ENCODE measurements at regions not wholly inside any gene's neighbourhood (a gene's known extent, or its start where the extent isn't known, plus 50 kb on each side); places are given as distances from the start of the nearest gene placed in this dataset.
"Not testable (repeated sequence)": the region's sequence is repeated elsewhere in the genome, so short reads cannot be mapped to it uniquely, and the experiment has no call there.

GRCh38 chr20:53800883-53801604 lies 207.4 kb upstream of the ZNF217 start:
- FAIRE-seq (no peak), DNase-seq (ENCODE audit: low spot score) (no peak)

GRCh38 chr20:53800418-53800817 lies 206.8 kb upstream of the ZNF217 start:
- FAIRE-seq (no peak), DNase-seq (ENCODE audit: low spot score) (no peak)

GRCh38 chr20:53797085-53797484 lies 203.4 kb upstream of the ZNF217 start:
- DNase-seq (ENCODE audit: low spot score) (no peak), FAIRE-seq (no peak)

GRCh38 chr20:53795170-53795569 lies 201.5 kb upstream of the ZNF217 start:
- DNase-seq (ENCODE audit: low spot score), result peak; percentile 47
- FAIRE-seq, result peak; percentile 35

- no peak for FAIRE-seq
- DNase-seq (ENCODE audit: low spot score), result peak; percentile 28
Measured at GRCh38 chr20:53794529-53795115, 201.0 kb upstream of the ZNF217 start.

GRCh38 chr20:53793783-53794383 lies 200.2 kb upstream of the ZNF217 start:
- DNase-seq (ENCODE audit: low spot score), result no peak
- FAIRE-seq, result no peak

GRCh38 chr20:53792946-53793536 lies 199.4 kb upstream of the ZNF217 start:
- FAIRE-seq, result no peak
- no peak for DNase-seq (ENCODE audit: low spot score)

- FAIRE-seq, result no peak
- no peak for DNase-seq (ENCODE audit: low spot score)
Measured at GRCh38 chr20:53789989-53790675, 196.5 kb upstream of the ZNF217 start.

- DNase-seq (ENCODE audit: low spot score) (peak; percentile 2), FAIRE-seq (no peak)
Measured at GRCh38 chr20:53788253-53789022, 194.8 kb upstream of the ZNF217 start.

- DNase-seq (ENCODE audit: low spot score), result not testable (repeated sequence)
- FAIRE-seq, result peak; percentile 22
Measured at GRCh38 chr20:53787491-53787931, 193.9 kb upstream of the ZNF217 start.

GRCh38 chr20:53786445-53787267 lies 193.0 kb upstream of the ZNF217 start:
- DNase-seq (ENCODE audit: low spot score) (no peak), FAIRE-seq (no peak)

GRCh38 chr20:53786071-53786444 lies 192.4 kb upstream of the ZNF217 start:
- FAIRE-seq (no peak), DNase-seq (ENCODE audit: low spot score) (no peak)

- FAIRE-seq, result no peak
- DNase-seq (ENCODE audit: low spot score), result no peak
Measured at GRCh38 chr20:53785320-53785719, 191.7 kb upstream of the ZNF217 start.

GRCh38 chr20:53783768-53784167 lies 190.1 kb upstream of the ZNF217 start:
- DNase-seq (ENCODE audit: low spot score) (no peak), FAIRE-seq (no peak)

- DNase-seq (ENCODE audit: low spot score) (no peak), FAIRE-seq (no peak)
Measured at GRCh38 chr20:53782612-53783246, 189.1 kb upstream of the ZNF217 start.

GRCh38 chr20:53779822-53780221 lies 186.2 kb upstream of the ZNF217 start:
- DNase-seq (ENCODE audit: low spot score), result no peak
- no peak for FAIRE-seq

GRCh38 chr20:53778736-53779135 lies 185.1 kb upstream of the ZNF217 start:
- FAIRE-seq, result no peak
- no peak for DNase-seq (ENCODE audit: low spot score)

- DNase-seq (ENCODE audit: low spot score) (no peak), FAIRE-seq (no peak)
Measured at GRCh38 chr20:53778041-53778516, 184.4 kb upstream of the ZNF217 start.

GRCh38 chr20:53777402-53777801 lies 183.8 kb upstream of the ZNF217 start:
- DNase-seq (ENCODE audit: low spot score); FAIRE-seq: not testable (repeated sequence)
